ENCODE measurements at regions not wholly inside any gene's neighbourhood (a gene's known extent, or its start where the extent isn't known, plus 50 kb on each side); places are given as distances from the start of the nearest gene placed in this dataset.
"Not testable (repeated sequence)": the region's sequence is repeated elsewhere in the genome, so short reads cannot be mapped to it uniquely, and the experiment has no call there.

DNA sequence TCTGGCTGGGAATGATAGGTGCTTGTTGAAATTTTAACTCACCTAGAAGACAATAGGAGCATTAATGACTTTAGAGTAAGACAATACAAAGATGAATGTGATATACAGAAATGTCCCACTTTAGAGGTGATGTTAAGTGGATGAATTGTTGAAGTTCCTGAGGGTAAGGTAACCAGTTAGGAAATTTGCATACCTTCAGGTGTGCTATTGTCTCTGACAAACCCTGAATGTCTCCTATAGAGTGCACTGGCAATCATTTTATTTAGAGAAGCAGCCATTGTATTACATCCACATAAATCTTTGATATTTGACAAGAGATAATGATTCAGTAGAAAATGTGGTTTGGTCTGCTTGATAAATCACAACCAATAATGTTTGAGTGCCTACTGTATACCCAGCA lies 228.5 kb downstream of the RNF144A start:
- DNase-seq (ENCODE audit: low read depth in 2 of 2) = no peak

DNA sequence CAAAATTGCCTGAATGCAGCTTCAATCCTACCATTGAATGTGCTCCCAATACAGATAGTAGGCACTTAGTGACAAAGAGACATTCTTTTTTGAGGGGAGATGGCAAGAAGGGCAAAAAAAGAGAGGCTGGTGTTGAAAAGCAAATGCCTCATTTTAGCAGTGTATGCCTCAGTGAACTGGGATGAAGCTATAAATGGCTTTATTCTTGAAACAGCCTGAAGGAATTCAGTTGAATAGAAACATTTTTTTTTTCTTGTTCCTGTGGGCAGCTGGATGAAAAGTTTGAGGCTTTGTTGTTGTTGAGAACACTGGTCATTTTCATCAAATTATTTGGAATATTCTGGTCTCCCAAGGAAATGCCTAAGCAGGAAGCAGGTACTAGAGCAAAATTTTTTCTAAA lies 228.9 kb downstream of the RNF144A start:
- no peak for DNase-seq (ENCODE audit: low read depth in 2 of 2)

GRCh38 chr2:7154656-7155055 lies 237.4 kb downstream of the RNF144A start:
- DNase-seq (ENCODE audit: low read depth in 2 of 2) = no peak

DNA sequence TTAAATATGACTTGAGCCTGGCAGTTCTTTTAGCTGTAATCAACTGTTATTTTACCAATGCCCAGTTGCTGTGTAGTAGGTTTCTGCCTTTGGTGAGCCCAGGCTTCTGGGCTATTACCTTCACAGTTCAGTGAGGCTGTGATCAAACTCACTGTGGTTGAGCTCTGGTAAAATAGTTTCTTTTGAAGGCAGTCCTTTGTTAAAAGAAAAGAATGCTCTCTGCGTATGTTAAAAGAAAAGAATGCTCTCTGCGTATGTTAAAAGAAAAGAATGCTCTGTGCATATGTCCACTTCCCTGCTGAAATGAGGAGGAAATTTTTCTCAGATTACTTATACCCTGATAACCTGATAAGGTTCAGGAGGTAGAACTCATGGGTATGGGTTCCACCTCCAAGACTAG lies 244.3 kb downstream of the RNF144A start:
- DNase-seq (ENCODE audit: low read depth in 2 of 2) = no peak

DNA sequence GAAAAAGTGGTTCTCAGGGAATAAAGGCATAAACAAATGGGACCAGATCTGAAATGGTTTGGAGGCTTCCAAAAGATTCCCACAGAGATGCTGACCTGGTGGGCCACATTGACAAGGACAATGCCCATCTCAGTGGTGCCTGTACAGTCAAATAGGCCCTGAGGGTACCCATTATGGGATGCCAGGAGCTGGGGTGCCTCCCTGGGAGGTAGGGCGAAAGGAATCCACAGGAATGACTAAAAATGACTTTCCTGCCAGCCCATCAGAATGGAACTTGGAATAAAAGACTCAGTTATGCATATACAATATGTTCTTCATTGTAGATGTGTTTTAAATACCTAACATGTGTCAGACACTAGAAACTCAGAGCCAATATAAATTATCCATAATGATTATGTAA lies 248.5 kb downstream of the RNF144A start:
- DNase-seq (ENCODE audit: low read depth in 2 of 2) = no peak

GRCh38 chr2:7167801-7168411 lies 250.7 kb downstream of the RNF144A start:
- DNase-seq (ENCODE audit: low read depth in 2 of 2) = no peak

DNA sequence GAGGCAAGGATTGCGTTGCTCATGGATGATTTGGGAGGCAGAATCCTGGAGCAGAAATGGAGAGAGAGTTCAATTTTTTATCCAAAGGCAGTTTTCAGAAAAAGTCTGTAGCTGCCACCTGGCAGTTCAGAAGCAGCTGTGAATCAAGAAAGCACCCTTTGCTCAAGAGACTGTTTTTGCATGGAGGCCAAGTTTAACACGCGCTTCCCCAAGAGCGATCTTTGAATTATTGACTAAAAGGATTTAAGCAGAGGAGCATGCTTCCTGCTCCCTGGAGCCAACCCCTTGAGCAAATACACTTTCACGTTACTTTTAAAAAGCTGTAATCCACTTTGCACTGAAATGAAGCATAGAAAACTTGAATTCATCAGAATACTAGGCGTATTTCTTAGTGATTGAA lies 252.4 kb downstream of the RNF144A start:
- no peak for DNase-seq (ENCODE audit: low read depth in 2 of 2)

GRCh38 chr2:7178996-7179395 lies 261.8 kb downstream of the RNF144A start:
- DNase-seq (ENCODE audit: low read depth in 2 of 2) = not testable (repeated sequence)

GRCh38 chr2:7180638-7181370 lies 263.6 kb downstream of the RNF144A start:
- DNase-seq (ENCODE audit: low read depth in 2 of 2) = no peak

GRCh38 chr2:7182525-7182924 lies 265.3 kb downstream of the RNF144A start:
- no peak for DNase-seq (ENCODE audit: low read depth in 2 of 2)

- no peak for DNase-seq (ENCODE audit: low read depth in 2 of 2)
Observed at GRCh38 chr2:7189106-7189505, 271.9 kb downstream of the RNF144A start.

- no peak for DNase-seq (ENCODE audit: low read depth in 2 of 2)
Observed at GRCh38 chr2:7190587-7191324, 273.5 kb downstream of the RNF144A start.

GRCh38 chr2:7191932-7192331 lies 274.7 kb downstream of the RNF144A start:
- no peak for DNase-seq (ENCODE audit: low read depth in 2 of 2)

DNA sequence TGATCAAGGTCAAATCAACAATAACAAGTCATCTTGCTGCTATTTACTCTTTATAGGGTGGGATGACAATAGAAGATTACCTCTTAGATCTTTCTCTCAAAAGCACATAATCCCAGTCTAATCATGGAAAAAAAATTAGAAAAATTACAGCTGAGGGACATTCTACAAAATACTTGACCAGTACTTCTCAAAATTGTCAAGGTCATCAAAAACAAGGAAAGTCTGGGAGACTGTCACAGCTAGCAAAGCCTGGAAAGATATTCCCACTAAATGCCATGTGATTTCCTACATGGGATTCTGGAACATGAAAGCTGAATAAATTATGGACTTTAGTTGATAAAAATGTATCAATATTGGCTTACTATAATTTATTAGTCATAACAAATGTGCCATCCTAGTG lies 276.2 kb downstream of the RNF144A start:
- DNase-seq (ENCODE audit: low read depth in 2 of 2) = no peak

- no peak for DNase-seq (ENCODE audit: low read depth in 2 of 2)
Observed at GRCh38 chr2:7194950-7195349, 277.7 kb downstream of the RNF144A start.

DNA sequence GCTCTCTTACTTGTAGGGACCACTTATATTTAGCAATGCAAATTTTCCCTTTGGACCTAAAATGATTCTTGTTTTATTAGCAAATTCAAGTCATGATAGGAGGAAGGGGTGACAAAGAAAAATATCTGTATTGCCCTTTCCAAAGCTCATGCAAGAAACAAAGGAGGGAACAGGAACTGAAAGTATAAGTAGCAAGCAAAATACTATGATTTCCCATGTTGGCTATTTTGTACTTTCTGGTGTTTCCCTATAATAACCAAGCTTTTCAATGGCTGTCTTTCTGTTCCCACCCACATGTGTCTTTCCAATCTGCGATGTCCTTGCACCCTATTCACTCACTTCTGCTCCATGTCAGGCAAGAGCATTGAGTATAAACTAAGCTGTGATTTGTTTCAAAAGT lies 279.7 kb downstream of the RNF144A start:
- DNase-seq (ENCODE audit: low read depth in 2 of 2) = no peak

- DNase-seq (ENCODE audit: low read depth in 2 of 2) = no peak
Observed at GRCh38 chr2:7201851-7202250, 284.6 kb downstream of the RNF144A start.

DNA sequence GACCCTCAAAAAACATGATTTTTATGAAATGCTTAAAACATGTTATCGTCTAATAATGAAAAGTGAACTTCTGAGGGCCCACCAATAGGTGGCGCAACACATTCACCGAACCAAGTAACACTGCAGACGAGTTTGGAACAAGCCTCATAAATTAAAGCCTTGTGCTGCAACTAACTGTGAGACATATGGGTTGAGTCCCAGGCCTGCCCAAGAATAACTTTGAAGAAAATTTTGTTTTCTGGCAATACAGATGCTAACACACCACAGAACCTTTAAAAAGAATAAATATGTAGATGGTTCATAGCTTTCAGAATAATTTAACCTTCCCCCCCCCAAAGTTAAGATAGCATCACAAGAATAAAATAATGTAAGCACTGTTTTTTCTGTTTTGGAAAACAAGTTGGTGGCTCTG lies 285.9 kb downstream of the RNF144A start:
- DNase-seq (ENCODE audit: low read depth in 2 of 2) = peak; percentile 7 to 51

DNA sequence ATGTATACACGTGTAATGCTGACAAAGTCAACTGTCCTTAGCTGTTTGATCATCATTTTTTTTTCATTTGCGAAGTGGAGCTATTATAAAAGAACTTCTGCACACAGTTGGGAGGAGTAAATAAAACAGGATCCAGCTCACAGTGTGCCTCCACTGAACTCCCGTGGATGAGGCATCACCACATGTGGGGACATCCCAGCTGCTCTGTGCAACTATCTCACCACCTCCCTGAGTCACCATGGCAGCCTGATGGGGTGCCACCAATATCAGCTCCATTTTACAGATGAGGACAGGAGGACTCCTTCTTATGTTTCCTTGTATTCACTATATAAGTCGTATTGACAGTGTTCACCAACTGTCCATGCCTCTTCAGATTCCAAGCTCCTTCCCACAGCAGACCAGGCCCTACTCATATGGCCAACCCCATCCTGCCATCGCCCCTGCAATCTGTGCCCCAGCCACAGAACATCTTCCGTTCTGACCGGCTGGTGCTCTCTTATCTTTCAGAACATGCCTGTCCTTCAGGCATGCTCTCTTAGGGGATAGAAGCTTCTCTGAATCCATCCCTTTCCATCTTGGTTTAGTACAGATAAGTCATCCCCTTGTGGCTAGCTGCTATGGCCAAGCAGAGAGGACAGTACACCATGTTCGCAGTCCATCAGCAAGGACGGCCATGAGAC lies 288.1 kb downstream of the RNF144A start:
- DNase-seq (ENCODE audit: low read depth in 2 of 2) = no peak

GRCh38 chr2:7206111-7206810 lies 289.0 kb downstream of the RNF144A start:
- DNase-seq (ENCODE audit: low read depth in 2 of 2) = no peak

DNA sequence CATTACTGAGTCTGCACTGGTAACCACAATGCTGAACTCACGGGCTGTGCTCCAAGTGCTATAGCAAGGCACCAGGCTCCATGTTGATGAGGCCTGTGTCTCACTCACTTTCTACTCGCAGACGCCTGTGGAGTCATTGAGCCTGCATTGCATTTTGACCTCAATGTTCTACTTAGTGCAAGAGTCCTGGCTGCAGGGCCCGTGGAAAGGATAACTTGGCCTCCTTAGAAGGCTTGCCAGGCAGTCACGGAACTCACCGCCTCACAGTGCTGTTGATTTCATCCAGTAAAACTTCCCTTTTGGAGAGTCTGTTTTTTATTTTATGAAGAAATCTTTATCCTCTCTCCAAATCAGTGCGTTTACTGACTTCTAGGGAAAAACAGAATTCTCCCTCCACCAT lies 290.4 kb downstream of the RNF144A start:
- no peak for DNase-seq (ENCODE audit: low read depth in 2 of 2)
